ENCODE measurements at regions not wholly inside any gene's neighbourhood (a gene's known extent, or its start where the extent isn't known, plus 50 kb on each side); places are given as distances from the start of the nearest gene placed in this dataset.

DNA sequence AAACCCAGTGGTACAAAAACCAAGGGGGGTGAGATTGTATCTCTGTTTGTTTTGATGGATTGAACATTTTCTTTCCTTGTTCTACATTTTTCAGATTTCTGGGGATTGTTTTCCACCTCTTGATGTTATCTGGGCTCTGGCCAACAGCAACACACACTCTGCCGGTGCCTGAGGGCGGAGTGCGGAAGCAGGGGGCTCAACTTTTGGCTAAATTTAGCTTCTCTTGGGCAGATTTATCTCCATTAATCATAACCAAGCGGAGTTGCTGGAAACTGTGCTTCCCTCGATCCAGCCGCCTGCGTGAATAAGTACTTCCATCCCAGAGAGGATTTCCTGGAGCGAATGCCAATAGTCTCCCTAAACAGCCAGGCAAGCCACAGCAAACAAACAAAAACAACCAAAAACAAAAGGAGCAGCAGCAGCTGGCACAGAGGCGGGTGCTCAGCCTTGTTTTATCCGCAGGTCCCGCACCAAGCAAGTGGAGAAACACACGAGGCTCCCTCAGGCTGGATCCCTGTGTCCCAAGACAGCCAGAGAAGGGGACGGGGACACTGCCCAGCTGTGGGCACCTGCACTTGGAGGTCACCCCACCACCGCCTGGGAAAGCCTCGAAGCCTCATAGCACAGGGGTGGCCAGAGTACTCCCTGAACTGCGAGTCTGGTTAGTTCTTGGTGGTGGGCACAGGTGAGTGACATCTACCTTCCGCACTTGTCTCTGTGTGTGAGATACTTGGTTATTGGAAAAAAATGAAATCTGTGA is 143.4 kb downstream of the NDUFA10 start:
- TF ChIP-seq, protein P1, sequence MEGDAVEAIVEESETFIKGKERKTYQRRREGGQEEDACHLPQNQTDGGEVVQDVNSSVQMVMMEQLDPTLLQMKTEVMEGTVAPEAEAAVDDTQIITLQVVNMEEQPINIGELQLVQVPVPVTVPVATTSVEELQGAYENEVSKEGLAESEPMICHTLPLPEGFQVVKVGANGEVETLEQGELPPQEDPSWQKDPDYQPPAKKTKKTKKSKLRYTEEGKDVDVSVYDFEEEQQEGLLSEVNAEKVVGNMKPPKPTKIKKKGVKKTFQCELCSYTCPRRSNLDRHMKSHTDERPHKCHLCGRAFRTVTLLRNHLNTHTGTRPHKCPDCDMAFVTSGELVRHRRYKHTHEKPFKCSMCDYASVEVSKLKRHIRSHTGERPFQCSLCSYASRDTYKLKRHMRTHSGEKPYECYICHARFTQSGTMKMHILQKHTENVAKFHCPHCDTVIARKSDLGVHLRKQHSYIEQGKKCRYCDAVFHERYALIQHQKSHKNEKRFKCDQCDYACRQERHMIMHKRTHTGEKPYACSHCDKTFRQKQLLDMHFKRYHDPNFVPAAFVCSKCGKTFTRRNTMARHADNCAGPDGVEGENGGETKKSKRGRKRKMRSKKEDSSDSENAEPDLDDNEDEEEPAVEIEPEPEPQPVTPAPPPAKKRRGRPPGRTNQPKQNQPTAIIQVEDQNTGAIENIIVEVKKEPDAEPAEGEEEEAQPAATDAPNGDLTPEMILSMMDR (IDR thresholded peaks at IDR 0.05; ENCODE audit: unreplicated experiment in 3 of 3) = no peak
- H3K4me1 Mint-ChIP-seq = peaks cover 20% of the 10 kb centered on the region

DNA sequence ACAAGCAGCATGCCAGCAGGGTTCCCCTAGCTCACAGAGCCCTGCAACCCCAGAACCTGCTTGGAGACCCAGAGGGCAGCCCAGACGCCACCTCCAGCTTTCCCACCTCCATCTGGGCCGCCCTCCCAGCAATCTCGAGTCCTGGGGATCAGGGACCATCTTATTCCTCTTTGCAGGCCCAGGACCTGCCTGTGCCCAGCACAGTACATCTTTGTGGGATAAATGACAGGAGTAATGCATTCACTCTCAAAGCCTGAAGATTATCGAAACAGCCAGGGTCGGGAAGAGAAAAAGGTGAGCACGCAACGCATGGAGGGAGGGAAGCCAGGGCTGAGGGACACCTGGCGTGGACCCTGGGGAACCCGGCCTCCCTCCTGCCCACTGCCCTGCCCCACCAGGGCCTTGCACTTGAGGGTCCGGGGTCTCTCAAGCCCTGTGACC is 144.1 kb downstream of the NDUFA10 start:
- TF ChIP-seq, protein P1 (IDR thresholded peaks at IDR 0.05; ENCODE audit: unreplicated experiment in 3 of 3) = no peak
- Mint-ChIP-seq H3K4me3 (no peak overlapping the region), H3K27me3 (ENCODE audit: low read depth) (peaks cover 11% of the 10 kb centered on the region), H3K27ac (peak overlapping the region; percentile 62 to 69 (median 65)), H3K36me3 (ENCODE audit: low read depth) (peaks cover 3% of the 10 kb centered on the region), H3K4me1 (peaks cover 20% of the 10 kb centered on the region), H3K9me3 (peaks cover 37% of the 10 kb centered on the region)

More for the DNA sequence above, 143.4 kb downstream of the NDUFA10 start:
- Mint-ChIP-seq H3K27me3 (ENCODE audit: low read depth) (peaks cover 11% of the 10 kb centered on the region), H3K9me3 (peaks cover 43% of the 10 kb centered on the region), H3K4me3 (peak overlapping the region in 2 of 3 experiments; percentile 38 to 51), H3K27ac (peak overlapping the region; percentile 62 to 69 (median 66)), H3K36me3 (ENCODE audit: low read depth) (peaks cover 7% of the 10 kb centered on the region)

DNA sequence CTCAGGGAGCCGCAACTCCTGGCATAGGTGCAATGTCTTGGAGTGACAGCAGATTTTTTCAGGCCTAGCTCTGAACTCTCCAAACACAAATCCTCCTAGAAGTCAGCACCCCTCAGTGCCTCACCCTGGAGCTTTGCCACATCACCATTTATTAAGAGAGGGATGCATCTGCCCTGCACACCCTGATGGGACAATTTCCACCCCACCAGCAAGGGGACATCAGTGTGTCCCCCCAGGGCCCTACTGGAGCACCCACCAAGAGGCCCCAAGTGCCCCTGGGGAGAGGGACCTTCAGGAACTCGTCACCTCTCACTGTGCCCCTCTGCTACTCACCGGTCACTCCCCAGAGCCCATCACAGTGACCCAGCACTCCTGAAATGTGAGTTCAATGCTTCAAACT is 144.7 kb downstream of the NDUFA10 start:
- peaks cover 3% of the 10 kb centered on the region for H3K36me3 Mint-ChIP-seq (ENCODE audit: low read depth)
- H3K4me1 Mint-ChIP-seq = peaks cover 20% of the 10 kb centered on the region
- H3K4me3 Mint-ChIP-seq = no peak overlapping the region
- TF ChIP-seq, protein P1 (IDR thresholded peaks at IDR 0.05; ENCODE audit: unreplicated experiment in 3 of 3) = no peak
- no peak overlapping the region for H3K27ac Mint-ChIP-seq
- peaks cover 32% of the 10 kb centered on the region for H3K9me3 Mint-ChIP-seq
- H3K27me3 Mint-ChIP-seq (ENCODE audit: low read depth) = peaks cover 13% of the 10 kb centered on the region

DNA sequence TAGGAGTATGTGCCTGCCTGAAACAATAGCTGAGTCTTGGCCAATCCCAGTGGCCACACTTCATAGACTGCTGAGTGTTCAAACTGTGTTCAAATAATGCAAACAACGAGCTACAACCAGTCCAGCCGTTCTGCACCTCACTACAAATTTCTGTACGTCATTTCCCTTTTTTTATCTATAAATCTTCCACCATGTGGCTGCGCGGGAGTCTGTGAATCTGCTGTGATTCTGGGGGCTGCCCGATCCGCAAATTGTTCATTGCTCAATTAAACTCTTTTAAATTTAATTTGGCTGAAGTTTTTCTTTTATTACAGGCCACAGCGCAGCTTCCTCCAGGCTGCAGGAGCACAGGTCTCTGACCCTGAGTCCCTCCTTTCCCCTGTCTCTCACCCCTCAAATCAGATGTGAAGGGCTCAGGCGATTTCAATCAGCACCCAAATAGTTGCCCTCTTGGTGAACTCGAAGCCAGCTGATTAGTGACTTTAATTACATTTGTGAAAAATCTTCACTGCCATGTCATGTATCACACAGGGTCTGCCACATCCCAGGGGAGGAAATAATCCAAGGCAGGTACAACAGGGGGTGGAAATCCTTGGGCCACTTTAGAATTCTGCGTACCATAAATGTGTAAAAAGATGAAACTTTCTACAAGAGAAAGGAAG is 145.6 kb downstream of the NDUFA10 start:
- Mint-ChIP-seq H3K4me3 (no peak overlapping the region), H3K4me1 (peaks cover 20% of the 10 kb centered on the region), H3K9me3 (peaks cover 23% of the 10 kb centered on the region), H3K36me3 (ENCODE audit: low read depth) (peaks cover 3% of the 10 kb centered on the region), H3K27ac (no peak overlapping the region), H3K27me3 (ENCODE audit: low read depth) (peaks cover 17% of the 10 kb centered on the region)
- TF ChIP-seq, protein P1 (IDR thresholded peaks at IDR 0.05; ENCODE audit: unreplicated experiment in 3 of 3) = no peak

DNA sequence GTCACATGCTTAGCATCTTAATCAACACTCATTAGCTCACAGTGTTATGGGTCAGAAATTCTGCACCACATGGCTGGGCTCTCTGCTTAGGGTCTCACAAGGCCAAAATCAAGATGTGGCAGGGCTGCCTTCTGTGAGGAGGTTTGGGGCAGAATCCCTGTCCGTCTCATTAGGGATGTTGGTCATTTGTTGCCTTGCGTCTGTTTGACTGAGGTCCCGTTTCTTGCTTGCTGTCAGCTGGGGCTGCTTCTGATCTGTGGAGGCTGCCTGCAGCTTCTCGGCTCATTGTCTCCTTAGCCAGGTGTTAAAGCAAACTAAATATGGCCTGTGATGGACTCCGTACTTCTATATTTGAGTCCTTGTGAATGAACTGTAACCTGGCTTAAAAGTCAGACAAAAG is 146.5 kb downstream of the NDUFA10 start:
- Mint-ChIP-seq H3K27me3 (ENCODE audit: low read depth) (peaks cover 17% of the 10 kb centered on the region), H3K9me3 (peaks cover 18% of the 10 kb centered on the region), H3K27ac (no peak overlapping the region), H3K36me3 (ENCODE audit: low read depth) (peaks cover 3% of the 10 kb centered on the region), H3K4me3 (no peak overlapping the region), H3K4me1 (peaks cover 20% of the 10 kb centered on the region)
- TF ChIP-seq, protein P1 (IDR thresholded peaks at IDR 0.05; ENCODE audit: unreplicated experiment in 3 of 3) = no peak

Data from nephron (organoid).